Mucosa of rectum (tissue), 2 donors: ENCODE measurements at regions not wholly inside any gene's neighbourhood (a gene's known extent, or its start where the extent isn't known, plus 50 kb on each side); places are given as distances from the start of the nearest gene placed in this dataset.

ENCODE experiments used
- H3K27ac ChIP-seq, 2 donors: one replicate each; pipeline ENCODE4 v1.7.0; 2013; ENCODE audit warnings: inconsistent platforms in 2 of 2, low read depth in 2 of 2, low read length in 2 of 2
- H3K27me3 ChIP-seq, 2 donors: one replicate each; pipeline ENCODE4 v1.7.0; 2013; ENCODE audit warnings: low read length in 2 of 2; ENCODE audit not compliant: control insufficient read depth in 2 of 2, insufficient read depth in 2 of 2
- H3K36me3 ChIP-seq, 2 donors: one replicate each; pipeline ENCODE4 v1.7.0; 2013; ENCODE audit warnings: low read length in 2 of 2; ENCODE audit not compliant: control insufficient read depth in 2 of 2, insufficient read depth in 2 of 2
- H3K4me1 ChIP-seq, 2 donors: one replicate each; pipeline ENCODE4 v1.7.0; 2013; ENCODE audit warnings: low read length in 2 of 2, mild to moderate bottlenecking in 1 of 2; ENCODE audit not compliant: control insufficient read depth in 2 of 2, insufficient read depth in 2 of 2
- H3K4me3 ChIP-seq, 2 donors: one replicate each; pipeline ENCODE4 v1.7.0; 2013; ENCODE audit warnings: low read length in 2 of 2
- H3K9ac ChIP-seq, 2 donors: one replicate each; pipeline ENCODE4 v1.7.0; 2013; ENCODE audit warnings: low read length in 2 of 2, low read depth in 1 of 2, mild to moderate bottlenecking in 1 of 2
- H3K9me3 ChIP-seq, 2 donors: one replicate each; pipeline ENCODE4 v1.7.0; 2013; ENCODE audit warnings: low read length in 2 of 2; ENCODE audit not compliant: control insufficient read depth in 2 of 2
- donor health status: healthy.
- donor health status: Normal muscosa, but diverticular disease.

DNA sequence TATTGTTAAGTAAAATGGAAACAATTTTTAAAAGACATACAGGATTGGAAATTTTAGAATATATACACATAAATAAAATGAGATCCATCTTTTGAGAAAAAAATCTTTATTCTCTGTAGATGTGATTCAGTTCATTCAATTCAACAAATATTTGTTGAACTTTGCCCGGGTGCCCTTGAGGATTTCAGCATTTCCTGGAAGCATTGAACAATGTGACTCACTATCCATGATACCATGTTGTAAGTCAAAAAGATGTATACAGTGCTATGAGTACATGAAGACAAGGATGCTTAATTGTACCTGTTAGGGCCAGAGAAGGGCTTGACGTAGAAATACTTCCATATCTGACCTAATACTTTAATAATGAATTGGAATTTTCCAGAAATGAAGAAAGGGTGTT is 353.7 kb downstream of the METTL15 start:
- Histone ChIP-seq H3K9me3 (no peaks in the 10 kb centered on the region), H3K27me3 (no peaks in the 10 kb centered on the region), H3K36me3 (no peaks in the 10 kb centered on the region), H3K4me3 (no peak overlapping the region), H3K9ac (no peak overlapping the region), H3K4me1 (no peaks in the 10 kb centered on the region), H3K27ac (no peak overlapping the region)

GRCh38 chr11:28461338-28461737 is 353.1 kb downstream of the METTL15 start:
- Histone ChIP-seq H3K9me3 (no peaks in the 10 kb centered on the region), H3K27me3 (no peaks in the 10 kb centered on the region), H3K4me3 (no peak overlapping the region), H3K4me1 (no peaks in the 10 kb centered on the region), H3K9ac (no peak overlapping the region), H3K27ac (no peak overlapping the region), H3K36me3 (no peaks in the 10 kb centered on the region)

GRCh38 chr11:28460348-28460747 is 352.2 kb downstream of the METTL15 start:
- Histone ChIP-seq H3K9me3 (no peaks in the 10 kb centered on the region), H3K27me3 (no peaks in the 10 kb centered on the region), H3K9ac (no peak overlapping the region), H3K36me3 (no peaks in the 10 kb centered on the region), H3K27ac (no peak overlapping the region), H3K4me3 (no peak overlapping the region), H3K4me1 (no peaks in the 10 kb centered on the region)

DNA sequence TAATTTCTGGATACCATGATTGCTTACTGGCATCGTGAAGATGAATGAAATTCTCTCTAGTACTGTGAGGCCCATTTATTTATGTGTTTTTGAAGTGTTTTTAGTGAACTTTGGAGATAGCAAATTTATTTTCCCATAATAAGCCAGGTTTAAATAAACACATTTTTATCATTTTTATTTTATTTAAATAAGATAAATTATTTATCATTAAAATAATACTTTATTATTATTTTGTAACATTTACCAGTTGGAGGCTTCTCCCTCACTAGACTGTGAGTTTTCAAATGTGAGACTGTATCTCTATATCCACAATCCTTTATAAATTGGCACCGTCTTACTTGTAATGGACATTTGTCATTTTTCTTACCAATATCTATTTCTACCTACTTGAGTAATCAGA is 351.7 kb downstream of the METTL15 start:
- no peak overlapping the region for H3K4me3 ChIP-seq
- no peaks in the 10 kb centered on the region for H3K4me1 ChIP-seq
- no peaks in the 10 kb centered on the region for H3K27me3 ChIP-seq
- no peaks in the 10 kb centered on the region for H3K36me3 ChIP-seq
- H3K9me3 ChIP-seq: no peaks in the 10 kb centered on the region
- H3K27ac ChIP-seq: no peak overlapping the region
- no peak overlapping the region for H3K9ac ChIP-seq

- Histone ChIP-seq H3K27me3 (no peaks in the 10 kb centered on the region), H3K36me3 (no peaks in the 10 kb centered on the region), H3K9ac (no peak overlapping the region), H3K27ac (no peak overlapping the region), H3K4me3 (no peak overlapping the region), H3K9me3 (no peaks in the 10 kb centered on the region), H3K4me1 (no peaks in the 10 kb centered on the region)
Measured at GRCh38 chr11:28457481-28458065, 349.4 kb downstream of the METTL15 start.

DNA sequence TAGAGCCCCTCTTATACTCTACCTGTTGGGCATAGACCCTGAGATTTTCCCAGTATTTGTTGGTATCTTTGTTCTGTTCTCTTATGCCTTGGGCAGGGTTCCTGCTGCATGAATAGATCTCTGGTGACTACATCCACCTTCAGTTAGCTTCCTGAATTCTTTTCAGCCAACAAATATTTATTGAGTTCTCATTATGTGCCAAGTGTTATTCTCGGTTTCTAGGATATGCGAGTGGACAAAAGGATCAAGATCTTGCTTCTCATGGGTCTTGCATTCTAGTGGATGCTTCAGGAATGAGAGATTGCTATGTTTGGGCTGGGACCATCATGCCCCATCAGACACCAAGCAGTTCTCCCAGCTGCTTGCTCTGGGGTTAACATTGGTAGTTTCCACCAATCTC is 340.0 kb downstream of the METTL15 start:
- no peaks in the 10 kb centered on the region for H3K27me3 ChIP-seq
- H3K4me3 ChIP-seq: no peak overlapping the region
- no peak overlapping the region for H3K9ac ChIP-seq
- no peak overlapping the region for H3K27ac ChIP-seq
- no peaks in the 10 kb centered on the region for H3K9me3 ChIP-seq
- no peaks in the 10 kb centered on the region for H3K4me1 ChIP-seq
- no peaks in the 10 kb centered on the region for H3K36me3 ChIP-seq

DNA sequence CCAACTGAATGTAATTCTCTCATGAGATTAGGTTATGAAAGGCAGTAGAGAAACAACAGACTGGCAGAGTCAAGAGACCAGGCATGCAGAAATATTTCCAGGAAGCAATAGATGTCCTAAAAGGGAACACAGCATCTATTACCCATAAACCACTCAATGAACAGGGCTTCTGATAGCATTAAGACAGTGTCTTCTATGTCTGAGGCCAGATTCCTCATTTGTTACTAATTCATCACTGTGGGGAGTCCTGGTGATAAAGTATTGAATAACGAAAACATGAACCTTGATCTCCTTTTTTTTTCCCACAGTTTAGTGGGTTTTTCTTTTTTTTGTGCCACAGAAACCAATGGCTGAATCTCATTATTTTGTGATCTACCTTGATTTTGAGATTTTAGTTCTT is 339.0 kb downstream of the METTL15 start:
- no peaks in the 10 kb centered on the region for H3K4me1 ChIP-seq
- no peaks in the 10 kb centered on the region for H3K27me3 ChIP-seq
- H3K9ac ChIP-seq: no peak overlapping the region
- H3K4me3 ChIP-seq: no peak overlapping the region
- H3K36me3 ChIP-seq: no peaks in the 10 kb centered on the region
- H3K9me3 ChIP-seq: no peaks in the 10 kb centered on the region
- H3K27ac ChIP-seq: no peak overlapping the region

GRCh38 chr11:28442131-28442530 is 333.9 kb downstream of the METTL15 start:
- no peaks in the 10 kb centered on the region for H3K9me3 ChIP-seq
- H3K27me3 ChIP-seq: no peaks in the 10 kb centered on the region
- no peak overlapping the region for H3K9ac ChIP-seq
- H3K4me1 ChIP-seq: no peaks in the 10 kb centered on the region
- no peak overlapping the region for H3K27ac ChIP-seq
- no peaks in the 10 kb centered on the region for H3K36me3 ChIP-seq
- H3K4me3 ChIP-seq: no peak overlapping the region

- Histone ChIP-seq H3K36me3 (no peaks in the 10 kb centered on the region), H3K27me3 (no peaks in the 10 kb centered on the region), H3K27ac (no peak overlapping the region), H3K9ac (no peak overlapping the region), H3K9me3 (no peaks in the 10 kb centered on the region), H3K4me3 (no peak overlapping the region), H3K4me1 (no peaks in the 10 kb centered on the region)
Measured at GRCh38 chr11:28439403-28439802, 331.2 kb downstream of the METTL15 start.

DNA sequence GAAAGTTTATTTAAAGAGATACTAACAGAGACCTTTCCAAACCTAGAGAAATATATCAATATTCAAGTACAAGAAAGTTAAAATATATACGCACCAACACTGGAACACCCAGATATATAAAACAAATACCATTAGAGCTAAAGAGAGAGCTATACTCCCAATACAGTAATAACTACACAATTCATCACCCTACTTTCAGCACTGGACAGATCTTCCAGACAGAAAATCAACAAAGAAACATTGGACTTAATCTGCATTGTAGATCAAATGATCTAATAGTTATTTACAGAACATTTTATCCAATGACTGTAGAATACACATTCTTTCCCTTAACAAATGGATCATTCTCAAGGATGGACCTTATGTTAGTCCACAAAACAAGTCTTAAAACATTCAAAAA is 311.9 kb downstream of the METTL15 start:
- Histone ChIP-seq H3K4me3 (no peak overlapping the region), H3K9ac (no peak overlapping the region), H3K36me3 (no peaks in the 10 kb centered on the region), H3K27ac (no peak overlapping the region), H3K4me1 (no peaks in the 10 kb centered on the region), H3K9me3 (peaks cover 0 to 2% of the 10 kb centered on the region in 2 donors), H3K27me3 (no peaks in the 10 kb centered on the region)
